Activated CD4-positive, alpha-beta memory T cell treated with anti-CD3 and anti-CD28 coated beads for 36 hours (primary cell): ENCODE measurements at regions not wholly inside any gene's neighbourhood (a gene's known extent, or its start where the extent isn't known, plus 50 kb on each side); places are given as distances from the start of the nearest gene placed in this dataset.
"Not testable (repeated sequence)": the region's sequence is repeated elsewhere in the genome, so short reads cannot be mapped to it uniquely, and the experiment has no call there.

Source experiments
- CTCF ChIA-PET: fragments of 350-600 bp; sonication (Branson Sonifier 250); formaldehyde crosslinking; loops from one replicate; lab custom pipeline; 2021; ENCODE audit warnings: antibody characterized with exemption, inconsistent platforms; lab: Charles Lee
- POLR2A ChIA-PET: fragments of 350-600 bp; sonication (Branson Sonifier 250); formaldehyde crosslinking; loops from one replicate; lab custom pipeline; 2021; ENCODE audit warnings: antibody characterized with exemption; lab: Charles Lee
- DNase-seq: peaks from one replicate; pipeline ENCODE4 v3.0.0-alpha.2; 2020
- H3K27ac Mint-ChIP-seq: one replicate; pipeline ENCODE4 v1.8.0; 2021; ENCODE audit warnings: mixed read lengths
- H3K27me3 Mint-ChIP-seq: one replicate; pipeline ENCODE4 v1.8.0; 2021; ENCODE audit warnings: mixed read lengths
- H3K36me3 Mint-ChIP-seq: one replicate; pipeline ENCODE4 v1.8.0; 2021; ENCODE audit warnings: mixed read lengths
- H3K4me1 Mint-ChIP-seq: one replicate; pipeline ENCODE4 v1.8.0; 2021; ENCODE audit warnings: low read depth, mixed read lengths
- H3K4me3 Mint-ChIP-seq: one replicate; pipeline ENCODE4 v1.8.0; 2021; ENCODE audit warnings: mild to moderate bottlenecking, mixed read lengths
- H3K9me3 Mint-ChIP-seq: one replicate; pipeline ENCODE4 v1.8.0; 2021; ENCODE audit warnings: mixed read lengths
- intact Hi-C: fragments of 100-400 bp; cut with micrococcal nuclease; formaldehyde crosslinking; loops from one replicate; pipeline ENCODE4 v1.15.1; 2023

DNA sequence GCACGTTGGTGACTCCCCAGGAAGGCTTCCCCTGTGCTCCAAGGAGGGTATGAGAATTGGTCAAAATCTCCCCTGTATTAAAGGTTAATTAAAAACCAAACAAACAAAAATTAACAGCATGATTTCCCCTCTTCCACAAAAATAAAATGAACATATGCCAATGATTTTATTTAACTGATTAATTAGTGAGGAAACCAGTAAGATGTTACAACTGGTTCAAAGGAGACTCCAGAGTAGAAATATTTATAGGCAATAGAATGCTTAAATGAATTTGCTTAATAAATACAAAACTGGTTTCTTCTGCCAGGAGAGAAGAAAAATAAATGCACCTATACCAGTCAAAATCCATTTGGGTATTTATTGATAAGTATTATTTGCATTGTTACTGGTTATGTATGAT is 249.5 kb upstream of the DEPDC1 start:
- intact Hi-C loops: no loop called here
- POLR2A ChIA-PET: no interaction called here
- CTCF ChIA-PET: no interaction called here

DNA sequence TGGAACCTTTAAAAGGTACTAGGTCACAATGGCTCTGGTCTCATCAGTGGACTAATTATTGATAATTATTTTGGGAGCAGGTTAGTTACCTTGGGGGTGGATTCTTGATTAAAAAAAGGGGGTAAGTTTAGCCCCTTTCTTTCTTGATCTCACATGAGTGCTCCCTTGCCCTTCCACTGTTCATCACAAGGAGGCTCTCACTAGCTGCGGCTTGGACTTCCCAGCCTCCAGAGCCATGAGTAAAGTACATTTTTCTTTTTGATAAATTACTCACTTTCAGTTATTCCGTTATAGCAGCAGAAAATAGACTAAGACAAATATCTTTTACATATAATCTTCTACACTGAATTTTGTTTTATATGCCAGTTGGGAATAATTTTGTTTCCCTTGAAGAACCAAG is 254.8 kb upstream of the DEPDC1 start:
- CTCF ChIA-PET: no interaction called here
- POLR2A ChIA-PET: no interaction called here
- Mint-ChIP-seq H3K36me3 (no peaks in the 10 kb centered on the region), H3K4me1 (no peaks in the 10 kb centered on the region), H3K4me3 (no peak overlapping the region), H3K27me3 (no peaks in the 10 kb centered on the region), H3K9me3 (no peaks in the 10 kb centered on the region), H3K27ac (no peak overlapping the region)
- intact Hi-C loops: no loop called here
- DNase-seq: no peak

More for the DNA sequence above, 249.5 kb upstream of the DEPDC1 start:
- Mint-ChIP-seq H3K27ac (no peak overlapping the region), H3K4me3 (no peak overlapping the region), H3K9me3 (peaks cover 4% of the 10 kb centered on the region), H3K4me1 (no peaks in the 10 kb centered on the region), H3K36me3 (no peaks in the 10 kb centered on the region), H3K27me3 (no peaks in the 10 kb centered on the region)
- no peak for DNase-seq

DNA sequence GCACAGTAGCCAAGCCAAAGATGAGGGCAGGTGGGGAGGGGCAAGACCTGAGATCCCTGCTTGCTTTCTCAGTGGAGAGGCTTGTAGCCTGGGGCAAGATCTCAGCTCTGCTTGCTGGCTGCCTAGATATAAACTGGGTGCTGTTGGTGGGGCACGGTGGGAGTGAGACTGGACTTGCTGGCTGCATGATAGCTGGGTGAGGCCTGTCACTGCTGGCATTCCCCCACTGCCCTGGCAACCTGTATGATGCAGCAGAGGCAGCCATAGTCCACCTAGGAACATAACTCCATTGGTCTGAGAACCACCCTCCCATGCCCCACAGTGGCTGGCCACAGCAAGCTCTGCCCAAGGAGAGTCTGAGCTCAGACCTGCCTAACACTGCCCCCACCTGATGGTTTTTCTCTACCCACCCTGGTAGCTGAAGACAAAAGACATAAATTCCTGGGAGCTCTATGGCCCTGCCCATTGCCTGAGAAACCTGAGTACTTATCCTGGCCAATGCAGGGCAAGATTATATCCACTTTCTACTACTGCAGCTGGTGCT is 261.9 kb upstream of the DEPDC1 start:
- Mint-ChIP-seq H3K27me3 (no peaks in the 10 kb centered on the region), H3K4me3 (no peak overlapping the region), H3K9me3 (peaks cover 15% of the 10 kb centered on the region), H3K4me1 (no peaks in the 10 kb centered on the region), H3K36me3 (no peaks in the 10 kb centered on the region), H3K27ac (no peak overlapping the region)
- ChIA-PET POLR2A (no interaction called here), CTCF (no interaction called here)
- intact Hi-C loops: no loop called here
- no peak for DNase-seq

DNA sequence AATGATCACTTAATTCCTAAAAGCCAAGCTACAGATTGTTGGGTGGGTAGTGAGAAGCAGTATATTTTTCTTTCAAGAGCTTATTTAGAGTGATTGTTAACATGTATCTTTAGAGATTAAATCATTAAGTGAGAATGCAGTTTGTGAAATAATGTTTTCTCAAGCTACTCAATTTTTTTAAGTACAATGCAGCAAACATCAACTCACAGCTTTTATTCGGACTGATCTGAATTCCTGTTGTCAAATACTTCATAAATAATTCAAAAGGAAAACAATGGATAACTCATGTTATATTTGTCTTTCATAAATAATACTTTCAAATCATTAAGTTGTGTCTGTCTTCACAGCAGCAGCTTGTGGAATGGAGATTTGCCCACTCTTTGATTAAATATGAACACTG is 271.1 kb upstream of the DEPDC1 start:
- no peak for DNase-seq
- Mint-ChIP-seq H3K36me3 (no peaks in the 10 kb centered on the region), H3K9me3 (peaks cover 21% of the 10 kb centered on the region), H3K27ac (no peak overlapping the region), H3K4me1 (no peaks in the 10 kb centered on the region), H3K27me3 (no peaks in the 10 kb centered on the region), H3K4me3 (no peak overlapping the region)
- intact Hi-C loops: no loop called here
- CTCF ChIA-PET: no interaction called here
- POLR2A ChIA-PET: no interaction called here

DNA sequence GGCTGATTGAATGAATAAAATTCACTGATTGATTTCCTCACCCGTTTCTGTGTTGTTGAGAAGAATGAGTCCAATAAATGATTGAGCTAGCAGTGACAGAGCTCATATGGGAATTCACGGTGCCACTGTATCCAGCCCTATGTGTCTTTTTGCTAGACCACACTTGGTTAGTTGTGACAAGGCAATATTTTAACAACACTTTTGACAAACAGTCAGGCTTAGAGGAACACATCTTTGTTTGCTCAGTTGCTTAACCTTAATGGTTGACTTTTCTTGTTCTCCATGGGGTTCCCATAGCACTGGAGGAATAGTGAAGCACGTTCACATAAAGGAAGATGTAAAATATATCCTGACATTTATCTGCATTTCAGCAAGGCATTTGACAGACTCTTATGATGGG is 273.9 kb upstream of the DEPDC1 start:
- POLR2A ChIA-PET: no interaction called here
- peaks cover 18% of the 10 kb centered on the region for H3K9me3 Mint-ChIP-seq
- no peaks in the 10 kb centered on the region for H3K4me1 Mint-ChIP-seq
- CTCF ChIA-PET: no interaction called here
- no peak overlapping the region for H3K4me3 Mint-ChIP-seq
- H3K36me3 Mint-ChIP-seq: no peaks in the 10 kb centered on the region
- no peak overlapping the region for H3K27ac Mint-ChIP-seq
- no peaks in the 10 kb centered on the region for H3K27me3 Mint-ChIP-seq
- intact Hi-C loops: no loop called here
- no peak for DNase-seq

DNA sequence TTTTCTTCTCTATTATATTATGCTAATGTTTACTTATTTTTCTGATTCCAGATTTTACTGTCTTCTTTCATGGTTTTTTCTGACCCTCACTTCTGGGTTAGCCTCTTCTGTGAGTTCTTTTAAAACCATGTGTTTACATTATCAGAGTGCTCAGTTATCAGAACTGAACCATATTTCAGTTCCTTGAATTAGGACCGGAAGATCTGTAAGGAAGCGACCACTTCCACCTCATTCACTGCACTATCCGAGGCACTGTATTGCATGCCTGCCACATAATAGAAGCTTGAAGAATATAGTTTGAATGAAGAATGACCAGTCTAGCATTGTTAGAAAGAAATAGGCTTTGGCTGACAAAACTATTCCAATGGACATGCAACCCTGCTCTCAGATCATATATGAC is 281.0 kb upstream of the DEPDC1 start:
- CTCF ChIA-PET: no interaction called here
- POLR2A ChIA-PET: no interaction called here
- no peak overlapping the region for H3K4me3 Mint-ChIP-seq

DNA sequence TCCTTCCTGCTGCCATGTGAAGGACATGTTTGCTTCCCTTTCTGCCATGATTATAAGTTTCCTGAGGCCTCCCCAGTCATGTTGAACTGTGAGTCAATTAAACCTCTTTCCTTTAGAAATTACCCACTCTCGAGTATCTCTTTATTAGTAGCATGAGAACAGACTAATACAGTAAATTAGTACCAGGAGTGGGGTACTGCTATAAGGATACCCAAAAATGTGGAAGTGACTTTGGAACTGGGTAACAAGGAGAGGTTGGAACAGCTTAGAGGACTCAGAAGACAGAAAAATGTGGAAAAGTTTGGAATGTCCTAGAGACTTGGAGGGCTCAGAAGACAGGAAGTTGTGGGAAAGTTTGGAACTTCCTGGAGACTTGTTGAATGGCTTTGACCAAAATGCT is 283.0 kb upstream of the DEPDC1 start:
- H3K4me1 Mint-ChIP-seq, intact Hi-C loops, H3K27me3 Mint-ChIP-seq, H3K36me3 Mint-ChIP-seq, H3K4me3 Mint-ChIP-seq, DNase-seq, H3K27ac Mint-ChIP-seq, POLR2A ChIA-PET, CTCF ChIA-PET: not testable (repeated sequence)
- peaks cover 18% of the 10 kb centered on the region for H3K9me3 Mint-ChIP-seq

More for the DNA sequence above, 281.0 kb upstream of the DEPDC1 start:
- Mint-ChIP-seq H3K4me1 (no peaks in the 10 kb centered on the region), H3K36me3 (no peaks in the 10 kb centered on the region), H3K27ac (no peak overlapping the region), H3K9me3 (peaks cover 23% of the 10 kb centered on the region), H3K27me3 (no peaks in the 10 kb centered on the region)
- DNase-seq: no peak
- intact Hi-C loops: no loop called here

DNA sequence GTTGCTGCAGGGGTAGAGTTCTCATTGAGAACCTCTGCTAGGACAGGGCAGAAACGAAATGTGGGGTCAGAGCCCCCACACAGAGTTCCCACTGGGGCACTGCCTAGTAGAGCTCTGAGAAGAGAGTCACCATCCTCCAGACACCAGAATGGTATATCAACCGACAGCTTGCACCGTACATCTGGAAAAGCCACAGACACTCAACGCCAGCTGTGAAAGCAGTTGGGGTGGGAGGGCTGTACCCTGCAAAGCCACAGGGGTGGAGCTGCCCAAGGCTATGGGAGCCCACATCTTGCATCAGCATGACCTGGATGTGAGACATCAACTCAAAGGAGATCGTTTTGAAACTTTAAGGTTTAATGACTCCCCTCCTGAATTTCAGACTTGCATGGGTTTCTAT is 284.0 kb upstream of the DEPDC1 start:
- H3K36me3 Mint-ChIP-seq: no peaks in the 10 kb centered on the region
- H3K4me1 Mint-ChIP-seq: no peaks in the 10 kb centered on the region
- ChIA-PET POLR2A (no interaction called here), CTCF (no interaction called here)
- no peak overlapping the region for H3K4me3 Mint-ChIP-seq
- no peaks in the 10 kb centered on the region for H3K27me3 Mint-ChIP-seq
- DNase-seq: no peak
- H3K27ac Mint-ChIP-seq: no peak overlapping the region
- intact Hi-C loops: no loop called here
- peaks cover 18% of the 10 kb centered on the region for H3K9me3 Mint-ChIP-seq

DNA sequence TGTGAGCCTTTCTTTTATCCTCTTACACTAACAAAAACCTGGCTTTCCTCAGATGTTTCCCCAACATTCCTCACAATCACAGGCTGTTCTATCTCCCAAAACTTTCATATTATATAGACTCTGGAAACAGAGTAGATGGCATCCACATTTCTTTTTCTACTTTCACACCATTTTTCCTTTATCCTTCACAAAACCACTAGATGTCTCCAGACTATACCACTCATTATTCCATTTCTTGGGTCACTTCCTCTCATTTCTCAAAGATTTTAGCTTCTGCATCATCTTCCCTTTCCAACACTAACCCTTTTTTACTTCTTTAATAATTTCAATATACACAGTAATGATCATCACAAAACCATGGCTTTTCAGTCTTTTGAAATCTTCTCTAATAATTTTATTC is 286.0 kb upstream of the DEPDC1 start:
- Mint-ChIP-seq H3K27me3 (no peaks in the 10 kb centered on the region), H3K4me3 (no peak overlapping the region), H3K9me3 (peaks cover 16% of the 10 kb centered on the region), H3K36me3 (no peaks in the 10 kb centered on the region), H3K4me1 (no peaks in the 10 kb centered on the region), H3K27ac (no peak overlapping the region)
- no peak for DNase-seq
- ChIA-PET POLR2A (no interaction called here), CTCF (no interaction called here)
- intact Hi-C loops: no loop called here

DNA sequence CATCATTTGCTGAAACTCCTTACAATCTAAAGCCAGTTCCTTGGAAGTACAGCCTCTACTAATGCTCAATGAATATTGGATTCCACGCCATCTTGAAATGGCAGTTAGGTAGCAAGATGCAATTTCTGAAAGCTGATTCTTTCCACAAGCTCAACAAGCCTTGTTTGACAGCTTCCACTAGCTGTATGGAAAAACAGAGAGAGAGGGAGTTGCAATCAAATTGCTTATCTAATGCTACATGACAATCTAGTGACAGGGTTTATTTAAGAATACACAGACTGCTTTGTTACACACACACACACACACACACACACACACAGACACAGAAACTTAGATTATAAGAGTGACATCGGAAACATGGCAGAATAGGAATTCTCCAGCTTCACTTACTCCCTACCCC is 288.4 kb upstream of the DEPDC1 start:
- intact Hi-C loops: no loop called here
- CTCF ChIA-PET: no interaction called here
- Mint-ChIP-seq H3K27me3 (no peaks in the 10 kb centered on the region), H3K4me3 (no peak overlapping the region), H3K36me3 (no peaks in the 10 kb centered on the region), H3K9me3 (peaks cover 6% of the 10 kb centered on the region), H3K27ac (no peak overlapping the region), H3K4me1 (no peaks in the 10 kb centered on the region)
- POLR2A ChIA-PET: no interaction called here
- DNase-seq: no peak

DNA sequence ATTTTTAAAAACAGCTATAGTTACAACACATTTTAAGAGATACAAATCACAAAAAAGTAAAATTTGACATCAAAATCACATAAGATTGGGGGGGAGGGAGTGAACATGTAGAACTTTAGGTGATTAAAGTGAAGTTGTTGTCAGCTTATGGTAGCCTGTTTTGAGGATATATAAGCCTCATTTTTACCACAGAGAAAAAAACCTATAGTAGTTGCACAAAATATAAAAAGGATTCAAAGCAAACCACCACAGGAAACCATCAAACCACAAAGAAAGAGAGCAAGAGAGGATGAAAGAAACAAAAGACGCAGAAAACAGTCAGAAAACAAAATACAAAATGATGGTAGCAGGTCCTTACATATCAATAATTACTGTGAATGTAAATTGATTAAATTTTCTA is 291.9 kb upstream of the DEPDC1 start:
- peaks cover 7% of the 10 kb centered on the region for H3K9me3 Mint-ChIP-seq

DNA sequence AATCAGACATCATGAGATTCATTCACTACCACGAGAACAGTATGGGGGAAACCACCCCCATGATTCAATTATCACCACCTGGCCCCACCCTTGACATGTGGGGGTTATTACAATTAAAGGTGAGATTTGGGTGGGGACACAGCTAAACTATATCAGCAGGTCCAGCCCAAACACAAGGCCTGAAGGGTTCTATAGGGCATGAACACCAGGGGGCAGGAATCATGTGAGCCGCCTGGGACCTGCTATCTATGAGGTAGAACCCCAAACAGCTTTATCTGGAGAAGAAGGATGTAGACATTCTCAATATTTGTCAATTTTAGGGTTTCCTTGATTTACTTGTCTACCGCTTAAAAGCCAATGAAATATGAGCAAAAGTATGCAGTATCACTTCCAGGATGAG is 294.9 kb upstream of the DEPDC1 start:
- Mint-ChIP-seq H3K4me1 (no peaks in the 10 kb centered on the region), H3K27ac (no peak overlapping the region), H3K36me3 (no peaks in the 10 kb centered on the region), H3K4me3 (no peak overlapping the region), H3K27me3 (no peaks in the 10 kb centered on the region), H3K9me3 (peaks cover 7% of the 10 kb centered on the region)
- intact Hi-C loops: no loop called here
- ChIA-PET CTCF (no interaction called here), POLR2A (no interaction called here)
- DNase-seq: no peak

More for the DNA sequence above, 291.9 kb upstream of the DEPDC1 start:
- H3K4me1 Mint-ChIP-seq: no peaks in the 10 kb centered on the region
- no peak overlapping the region for H3K27ac Mint-ChIP-seq
- DNase-seq: no peak
- H3K4me3 Mint-ChIP-seq: no peak overlapping the region
- H3K36me3 Mint-ChIP-seq: no peaks in the 10 kb centered on the region
- intact Hi-C loops: no loop called here
- ChIA-PET CTCF (no interaction called here), POLR2A (no interaction called here)
- no peaks in the 10 kb centered on the region for H3K27me3 Mint-ChIP-seq

DNA sequence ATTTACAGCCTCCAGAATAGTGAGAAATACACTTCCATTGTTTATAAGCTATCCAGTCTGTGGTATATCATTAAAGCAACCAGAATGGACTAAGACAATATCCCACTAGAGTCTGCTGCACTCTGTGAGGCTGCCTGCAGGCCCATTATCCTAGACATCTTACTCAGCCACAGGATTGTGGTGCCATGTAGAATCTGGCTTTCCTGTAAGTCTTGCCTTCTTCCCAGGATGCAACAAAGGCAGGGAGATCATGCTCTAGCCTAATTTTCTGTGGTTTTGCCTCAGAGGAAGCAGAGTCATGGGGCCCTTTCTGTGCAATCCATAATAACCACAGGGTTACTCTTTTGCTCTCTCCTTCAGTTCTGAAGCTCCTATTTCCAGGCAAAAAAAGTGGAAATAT is 299.1 kb upstream of the DEPDC1 start:
- no peak overlapping the region for H3K4me3 Mint-ChIP-seq
- intact Hi-C loops: no loop called here
- no peak for DNase-seq
- H3K4me1 Mint-ChIP-seq: no peaks in the 10 kb centered on the region
- H3K9me3 Mint-ChIP-seq: peaks cover 7% of the 10 kb centered on the region
- no peak overlapping the region for H3K27ac Mint-ChIP-seq
- H3K36me3 Mint-ChIP-seq: no peaks in the 10 kb centered on the region
- POLR2A ChIA-PET: no interaction called here
- CTCF ChIA-PET: no interaction called here
- no peaks in the 10 kb centered on the region for H3K27me3 Mint-ChIP-seq
